ENCODE measurements at regions not wholly inside any gene's neighbourhood (a gene's known extent, or its start where the extent isn't known, plus 50 kb on each side); places are given as distances from the start of the nearest gene placed in this dataset.
"Not testable (repeated sequence)": the region's sequence is repeated elsewhere in the genome, so short reads cannot be mapped to it uniquely, and the experiment has no call there.

DNA sequence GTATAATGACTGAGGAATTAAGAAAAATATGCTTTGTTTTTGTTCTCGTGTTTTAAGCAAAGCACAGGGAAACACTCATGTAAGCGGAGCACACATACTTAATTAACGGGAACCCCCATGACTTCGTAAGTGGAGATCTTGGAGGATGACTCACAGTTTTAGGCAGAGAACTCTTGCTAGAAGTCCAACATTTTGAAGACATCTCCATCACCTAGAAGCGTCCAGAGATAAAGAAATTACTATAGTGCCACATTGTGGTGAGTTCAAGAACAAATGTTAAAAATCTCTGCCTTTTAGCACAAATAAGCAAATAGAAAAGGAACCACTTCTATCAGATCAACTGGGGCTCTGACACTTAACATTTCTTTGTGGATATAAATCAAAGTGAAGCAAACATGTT is 194.1 kb upstream of the ARHGEF26 start:
- BruUV-seq (replicated peaks), result no TSS peak
- H3K27me3 Mint-ChIP-seq (ENCODE audit: insufficient read depth, unreplicated experiment), result peaks cover 6% of the 10 kb centered on the region
- Histone ChIP-seq H3K36me3 (ENCODE audit: control insufficient read depth, insufficient read depth, low read length) (no peaks in the 10 kb centered on the region), H3K9me3 (no peaks in the 10 kb centered on the region), H3K27me3 (replicated peaks; ENCODE audit: control insufficient read depth, insufficient read depth, low read length) (no peaks in the 10 kb centered on the region), H3K4me3 (ENCODE audit: low read depth, low read length) (no peak overlapping the region), H3K4me1 (no peaks in the 10 kb centered on the region)
- H3K4me1 Mint-ChIP-seq (ENCODE audit: low read depth, unreplicated experiment), result no peaks in the 10 kb centered on the region
- no peak overlapping the region for H3K27ac Mint-ChIP-seq (ENCODE audit: unreplicated experiment)
- no peaks in the 10 kb centered on the region for H3K9me3 Mint-ChIP-seq (ENCODE audit: unreplicated experiment)
- H3K36me3 Mint-ChIP-seq (ENCODE audit: insufficient read depth, unreplicated experiment), result no peaks in the 10 kb centered on the region
- H3K4me3 Mint-ChIP-seq (ENCODE audit: unreplicated experiment), result no peak overlapping the region
- intact Hi-C loops (cut with micrococcal nuclease; ENCODE audit: unreplicated experiment), result loop anchor here (1.0 to 10.0 kb wide), 4 partner anchors 72 to 902 kb away; no protein-coding TSS in a partner anchor
- DNase-seq, result peak in 1 of 2 experiments; percentile 3
- TF ChIP-seq, protein P1, sequence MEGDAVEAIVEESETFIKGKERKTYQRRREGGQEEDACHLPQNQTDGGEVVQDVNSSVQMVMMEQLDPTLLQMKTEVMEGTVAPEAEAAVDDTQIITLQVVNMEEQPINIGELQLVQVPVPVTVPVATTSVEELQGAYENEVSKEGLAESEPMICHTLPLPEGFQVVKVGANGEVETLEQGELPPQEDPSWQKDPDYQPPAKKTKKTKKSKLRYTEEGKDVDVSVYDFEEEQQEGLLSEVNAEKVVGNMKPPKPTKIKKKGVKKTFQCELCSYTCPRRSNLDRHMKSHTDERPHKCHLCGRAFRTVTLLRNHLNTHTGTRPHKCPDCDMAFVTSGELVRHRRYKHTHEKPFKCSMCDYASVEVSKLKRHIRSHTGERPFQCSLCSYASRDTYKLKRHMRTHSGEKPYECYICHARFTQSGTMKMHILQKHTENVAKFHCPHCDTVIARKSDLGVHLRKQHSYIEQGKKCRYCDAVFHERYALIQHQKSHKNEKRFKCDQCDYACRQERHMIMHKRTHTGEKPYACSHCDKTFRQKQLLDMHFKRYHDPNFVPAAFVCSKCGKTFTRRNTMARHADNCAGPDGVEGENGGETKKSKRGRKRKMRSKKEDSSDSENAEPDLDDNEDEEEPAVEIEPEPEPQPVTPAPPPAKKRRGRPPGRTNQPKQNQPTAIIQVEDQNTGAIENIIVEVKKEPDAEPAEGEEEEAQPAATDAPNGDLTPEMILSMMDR (IDR thresholded peaks at IDR 0.05; ENCODE audit: insufficient read depth in 1 of 2, low read depth in 1 of 2, low read length in 1 of 2, severe bottlenecking in 1 of 2, unreplicated experiment in 1 of 2), result peak in 1 of 2 experiments; percentile 8
- POLR2A ChIA-PET, result no interaction called here
- CTCF ChIA-PET, result no interaction called here

DNA sequence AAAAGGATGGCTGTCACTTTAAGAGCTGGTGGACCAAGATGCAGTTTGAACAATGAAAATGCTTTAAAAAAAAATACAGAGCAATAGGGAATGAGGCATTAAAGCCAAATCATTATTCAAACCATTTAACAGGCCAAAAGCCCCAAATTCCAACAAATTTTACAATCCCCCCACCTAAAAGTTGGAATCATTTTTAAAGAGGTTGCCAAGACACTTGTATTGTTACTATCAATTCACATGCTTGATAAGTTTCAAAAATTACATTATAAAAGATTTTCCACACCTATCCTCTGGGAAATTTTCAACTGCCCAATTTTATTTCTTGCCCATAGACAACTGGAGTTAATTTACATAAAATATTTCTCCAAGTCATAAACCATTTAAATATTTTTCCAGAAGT is 192.3 kb upstream of the ARHGEF26 start:
- Histone ChIP-seq H3K4me1 (no peaks in the 10 kb centered on the region), H3K27me3 (replicated peaks; ENCODE audit: control insufficient read depth, insufficient read depth, low read length) (no peaks in the 10 kb centered on the region), H3K4me3 (ENCODE audit: low read depth, low read length) (no peak overlapping the region), H3K9me3 (no peaks in the 10 kb centered on the region), H3K36me3 (ENCODE audit: control insufficient read depth, insufficient read depth, low read length) (no peaks in the 10 kb centered on the region)
- no peak overlapping the region for H3K27ac Mint-ChIP-seq (ENCODE audit: unreplicated experiment)
- BruUV-seq (replicated peaks), result no TSS peak
- H3K4me1 Mint-ChIP-seq (ENCODE audit: low read depth, unreplicated experiment), result no peaks in the 10 kb centered on the region
- TF ChIP-seq, protein P1 (IDR thresholded peaks at IDR 0.05; ENCODE audit: insufficient read depth in 1 of 2, low read depth in 1 of 2, low read length in 1 of 2, severe bottlenecking in 1 of 2, unreplicated experiment in 1 of 2), result no peak
- no peaks in the 10 kb centered on the region for H3K36me3 Mint-ChIP-seq (ENCODE audit: insufficient read depth, unreplicated experiment)
- H3K27me3 Mint-ChIP-seq (ENCODE audit: insufficient read depth, unreplicated experiment), result peaks cover 6% of the 10 kb centered on the region
- H3K9me3 Mint-ChIP-seq (ENCODE audit: unreplicated experiment), result no peaks in the 10 kb centered on the region
- no peak for DNase-seq
- ChIA-PET CTCF (no interaction called here), POLR2A (no interaction called here)
- intact Hi-C loops (cut with micrococcal nuclease; ENCODE audit: unreplicated experiment), result loop anchor here (10.0 kb wide), 2 partner anchors 224 to 904 kb away; no protein-coding TSS in a partner anchor
- H3K4me3 Mint-ChIP-seq (ENCODE audit: unreplicated experiment), result no peak overlapping the region

DNA sequence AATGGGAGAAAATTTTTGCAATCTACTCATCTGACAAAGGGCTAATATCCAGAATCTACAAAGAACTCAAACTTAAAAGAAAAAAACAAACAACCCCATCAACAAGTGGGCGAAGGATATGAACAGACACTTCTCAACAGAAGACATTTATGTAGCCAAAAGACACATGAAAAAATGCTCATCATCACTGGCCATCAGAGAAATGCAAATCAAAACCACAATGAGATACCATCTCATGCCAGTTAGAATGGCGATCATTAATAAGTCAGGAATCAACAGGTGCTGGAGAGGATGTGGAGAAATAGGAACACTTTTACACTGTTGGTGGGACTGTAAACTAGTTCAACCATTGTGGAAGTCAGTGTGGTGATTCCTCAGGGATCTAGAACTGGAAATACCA is 187.7 kb upstream of the ARHGEF26 start:
- POLR2A ChIA-PET; H3K36me3 Mint-ChIP-seq (ENCODE audit: insufficient read depth, unreplicated experiment); H3K9me3 Mint-ChIP-seq (ENCODE audit: unreplicated experiment); H3K4me3 ChIP-seq (ENCODE audit: low read depth, low read length); H3K36me3 ChIP-seq (ENCODE audit: control insufficient read depth, insufficient read depth, low read length); CTCF ChIA-PET; H3K4me1 Mint-ChIP-seq (ENCODE audit: low read depth, unreplicated experiment); H3K27me3 ChIP-seq (replicated peaks; ENCODE audit: control insufficient read depth, insufficient read depth, low read length); H3K9me3 ChIP-seq; H3K4me1 ChIP-seq; DNase-seq; H3K27ac Mint-ChIP-seq (ENCODE audit: unreplicated experiment); BruUV-seq (replicated peaks); H3K27me3 Mint-ChIP-seq (ENCODE audit: insufficient read depth, unreplicated experiment); H3K4me3 Mint-ChIP-seq (ENCODE audit: unreplicated experiment); intact Hi-C loops (cut with micrococcal nuclease; ENCODE audit: unreplicated experiment): not testable (repeated sequence)

DNA sequence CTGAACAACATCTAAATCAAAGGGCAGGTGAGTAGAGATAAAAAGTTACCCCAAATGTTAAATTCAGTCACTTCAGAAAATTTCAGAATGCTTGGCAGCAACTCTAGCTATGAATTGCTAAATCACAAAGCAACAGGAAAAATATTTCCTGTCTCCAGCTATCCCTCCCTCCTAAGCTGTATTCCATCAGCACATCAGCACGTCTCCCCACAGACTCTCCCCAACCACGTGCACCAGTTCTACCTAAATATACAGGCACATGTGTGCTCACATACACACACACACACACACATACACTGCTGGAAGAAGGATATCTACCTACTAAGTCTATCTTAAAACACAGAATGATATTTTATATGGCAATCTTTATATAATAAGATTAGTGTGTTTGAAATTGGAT is 177.1 kb upstream of the ARHGEF26 start:
- no peaks in the 10 kb centered on the region for H3K27me3 Mint-ChIP-seq (ENCODE audit: insufficient read depth, unreplicated experiment)
- Histone ChIP-seq H3K9me3 (no peaks in the 10 kb centered on the region), H3K36me3 (ENCODE audit: control insufficient read depth, insufficient read depth, low read length) (no peaks in the 10 kb centered on the region), H3K4me1 (no peaks in the 10 kb centered on the region), H3K4me3 (ENCODE audit: low read depth, low read length) (no peak overlapping the region), H3K27me3 (replicated peaks; ENCODE audit: control insufficient read depth, insufficient read depth, low read length) (no peaks in the 10 kb centered on the region)
- no peak overlapping the region for H3K27ac Mint-ChIP-seq (ENCODE audit: unreplicated experiment)
- no peak overlapping the region for H3K4me3 Mint-ChIP-seq (ENCODE audit: unreplicated experiment)
- DNase-seq, result no peak
- BruUV-seq (replicated peaks), result no TSS peak
- TF ChIP-seq, protein P1 (IDR thresholded peaks at IDR 0.05; ENCODE audit: insufficient read depth in 1 of 2, low read depth in 1 of 2, low read length in 1 of 2, severe bottlenecking in 1 of 2, unreplicated experiment in 1 of 2), result no peak
- H3K36me3 Mint-ChIP-seq (ENCODE audit: insufficient read depth, unreplicated experiment), result no peaks in the 10 kb centered on the region
- no peaks in the 10 kb centered on the region for H3K4me1 Mint-ChIP-seq (ENCODE audit: low read depth, unreplicated experiment)
- CTCF ChIA-PET, result no interaction called here
- intact Hi-C loops (cut with micrococcal nuclease; ENCODE audit: unreplicated experiment), result no loop called here
- H3K9me3 Mint-ChIP-seq (ENCODE audit: unreplicated experiment), result no peaks in the 10 kb centered on the region
- POLR2A ChIA-PET, result no interaction called here

All from Caco-2 (cell line).